Amniotic epithelial cell (primary cell): ENCODE measurements at regions not wholly inside any gene's neighbourhood (a gene's known extent, or its start where the extent isn't known, plus 50 kb on each side); places are given as distances from the start of the nearest gene placed in this dataset.
A peak's percentile ranks its signal among the peaks of the same experiment; 100 is the strongest.

Source experiments
- DNase-seq: peaks from one replicate; pipeline ENCODE4 v3.0.0-alpha.2; 2010; ENCODE audit warnings: low read depth

DNA sequence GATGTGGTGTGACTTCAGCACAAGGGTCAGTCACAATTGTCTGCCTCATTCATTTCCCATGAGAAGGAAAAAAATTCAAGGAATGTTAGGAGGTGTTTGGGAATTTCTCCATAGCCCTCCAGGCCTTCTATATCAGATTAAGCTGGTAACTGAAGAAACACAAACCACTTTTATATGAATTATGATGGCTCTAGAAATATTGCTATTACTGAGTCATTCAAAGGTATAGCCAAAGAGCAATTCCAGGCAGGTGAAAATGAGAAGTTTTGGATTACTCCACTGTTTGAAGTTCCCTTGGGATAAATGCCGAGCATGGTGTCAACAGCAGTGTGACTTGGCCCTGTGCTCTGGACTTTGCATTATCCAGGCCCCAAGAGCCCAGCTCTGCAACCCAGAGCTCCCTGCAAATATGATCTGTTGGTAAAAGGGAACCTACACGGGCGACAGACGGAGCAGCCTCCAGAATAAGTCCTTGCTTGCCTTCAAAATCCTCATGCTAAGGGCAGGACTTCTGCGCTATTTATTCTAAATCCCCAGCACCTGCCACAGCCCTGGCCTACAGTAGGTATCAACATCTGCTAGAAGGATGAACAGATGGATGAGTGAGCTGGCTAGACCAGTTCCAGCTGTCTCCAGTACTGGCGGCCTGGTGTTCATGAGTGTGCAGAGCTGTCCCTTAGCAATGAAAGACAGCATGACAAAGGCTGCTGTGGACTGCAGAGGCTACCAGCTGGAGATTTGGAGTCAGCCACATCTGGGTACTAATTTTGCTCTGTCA is 67.5 kb upstream of the ZBED5 start:
- no peak for DNase-seq

DNA sequence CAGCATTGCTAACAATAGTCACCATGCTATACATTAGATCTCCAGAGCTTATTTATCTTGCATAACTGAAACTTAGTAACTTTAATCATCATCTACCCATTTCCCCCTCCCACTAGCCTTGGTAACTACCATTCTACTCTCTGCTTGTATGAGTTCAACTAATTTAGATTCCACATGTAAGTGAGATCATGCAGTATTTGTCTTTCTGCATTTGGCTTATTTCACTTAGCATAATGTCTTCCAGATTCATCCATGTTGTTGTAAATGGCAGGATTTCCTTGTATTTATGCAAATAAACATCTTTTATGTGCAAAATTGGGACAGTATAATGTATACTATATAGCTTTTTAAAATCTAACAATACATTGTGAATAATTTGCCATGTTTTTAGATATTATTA is 66.0 kb upstream of the ZBED5 start:
- DNase-seq: no peak

DNA sequence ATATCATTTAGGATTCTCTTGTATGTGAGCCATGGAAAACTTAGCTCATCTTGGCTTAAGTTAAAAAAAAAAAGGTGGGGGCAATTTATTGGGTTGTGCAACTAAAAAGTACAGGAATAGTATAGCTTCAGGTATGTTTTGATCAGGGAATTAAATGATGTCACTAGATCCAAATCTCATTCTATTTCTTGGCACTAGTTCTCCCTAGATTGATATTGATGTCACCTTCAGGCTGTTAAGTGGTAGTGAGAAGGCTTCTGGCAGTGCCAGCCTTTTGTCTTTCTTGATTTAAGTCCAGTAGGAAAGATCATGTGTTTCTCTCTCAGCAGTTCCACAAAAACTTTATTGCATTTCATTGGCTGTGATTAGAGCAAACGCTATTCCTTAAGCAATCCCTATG is 65.0 kb upstream of the ZBED5 start:
- DNase-seq: no peak

DNA sequence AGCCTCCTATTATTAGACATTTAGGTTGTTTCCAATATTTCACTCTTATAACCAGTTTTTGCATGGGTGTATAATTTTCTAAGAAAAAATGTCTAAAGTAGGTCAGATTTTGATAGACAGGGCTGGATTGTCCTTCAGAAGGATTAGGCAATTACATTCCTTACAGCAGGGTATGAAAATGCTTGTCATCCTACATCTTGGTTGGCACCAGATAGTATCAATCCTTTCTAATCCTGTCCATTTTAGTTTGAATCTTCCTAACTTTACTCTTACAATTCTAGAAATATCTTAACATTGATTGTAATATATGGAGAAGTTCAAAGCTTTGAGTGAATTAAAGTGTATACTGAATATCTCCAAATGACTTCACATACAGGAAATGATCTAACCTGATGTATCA is 63.0 kb upstream of the ZBED5 start:
- no peak for DNase-seq

DNA sequence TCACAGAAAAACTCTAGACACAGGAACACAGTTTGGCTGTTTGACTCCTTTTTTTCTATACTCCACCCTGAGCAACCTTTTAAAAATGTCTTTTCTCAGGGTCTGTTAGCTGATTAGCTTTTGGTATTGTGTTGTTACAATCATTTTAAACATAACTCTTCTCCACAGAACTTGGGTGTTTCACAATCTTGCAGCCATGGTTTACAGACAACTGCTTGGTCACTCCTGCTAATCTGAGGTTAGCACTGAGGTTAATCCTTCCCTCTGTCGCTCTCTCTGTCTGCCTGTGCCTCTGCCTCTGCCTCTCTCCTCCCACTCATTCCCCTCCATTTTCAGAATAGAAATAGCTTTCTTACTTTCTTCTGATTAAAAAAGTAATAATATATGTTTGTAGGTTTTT is 62.4 kb upstream of the ZBED5 start:
- peak; percentile 95 for DNase-seq

DNA sequence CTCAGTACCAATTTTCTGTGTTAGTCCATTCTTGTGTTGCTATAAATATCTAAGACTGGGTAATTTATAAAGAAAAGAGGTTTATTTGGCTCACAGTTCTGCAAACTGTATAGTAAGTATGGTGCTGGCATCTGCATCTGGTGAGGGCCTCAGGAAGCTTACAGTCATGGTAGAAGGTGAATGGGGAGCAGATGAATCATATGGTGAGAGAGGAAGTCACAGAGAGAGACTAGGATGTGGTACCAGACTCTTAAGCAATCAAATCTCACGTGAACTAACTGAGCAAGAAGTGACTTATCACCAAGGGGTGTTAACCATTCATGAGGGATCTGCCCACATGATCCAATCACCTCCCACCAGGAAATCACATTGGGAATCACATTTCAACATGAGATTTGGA is 60.8 kb upstream of the ZBED5 start:
- DNase-seq: peak; percentile 49

DNA sequence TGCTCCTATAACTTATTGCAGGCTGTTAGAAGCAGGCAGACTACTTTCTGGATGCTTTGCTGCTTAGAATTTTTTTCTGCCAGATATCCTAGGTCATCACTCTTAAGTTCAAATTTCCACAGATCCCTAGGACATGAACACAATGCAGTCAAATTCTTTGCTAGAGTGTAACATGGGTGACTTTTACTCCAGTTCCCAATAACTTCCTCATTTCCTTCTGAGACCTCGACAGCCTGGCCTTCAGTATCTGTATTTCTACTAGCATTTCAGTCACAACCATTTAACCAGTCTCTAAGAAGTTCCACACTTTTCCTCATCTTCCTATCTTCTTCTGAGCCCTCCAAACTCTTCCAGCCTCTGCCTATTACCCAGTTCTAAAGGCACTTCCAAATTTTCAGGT is 60.4 kb upstream of the ZBED5 start:
- no peak for DNase-seq

DNA sequence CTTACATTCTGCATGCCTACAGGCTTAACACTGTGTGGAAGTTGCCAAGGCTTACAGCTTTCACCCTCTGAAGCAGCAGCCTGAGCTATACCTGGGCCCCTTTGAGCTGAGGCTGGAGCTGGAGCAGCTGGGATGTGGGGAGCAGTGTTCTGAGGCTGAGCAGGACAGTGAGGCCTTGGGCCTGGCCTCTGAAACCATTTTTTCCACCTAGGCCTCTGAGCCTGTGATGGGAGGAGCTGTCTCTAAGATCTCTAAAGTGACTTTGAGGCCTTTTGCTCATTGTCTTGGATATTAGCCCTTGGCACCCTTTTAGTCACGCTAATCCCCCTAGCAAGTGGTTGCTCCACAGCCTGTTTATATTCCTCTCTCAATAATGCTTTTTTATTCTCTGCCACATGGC is 59.9 kb upstream of the ZBED5 start:
- DNase-seq: no peak

DNA sequence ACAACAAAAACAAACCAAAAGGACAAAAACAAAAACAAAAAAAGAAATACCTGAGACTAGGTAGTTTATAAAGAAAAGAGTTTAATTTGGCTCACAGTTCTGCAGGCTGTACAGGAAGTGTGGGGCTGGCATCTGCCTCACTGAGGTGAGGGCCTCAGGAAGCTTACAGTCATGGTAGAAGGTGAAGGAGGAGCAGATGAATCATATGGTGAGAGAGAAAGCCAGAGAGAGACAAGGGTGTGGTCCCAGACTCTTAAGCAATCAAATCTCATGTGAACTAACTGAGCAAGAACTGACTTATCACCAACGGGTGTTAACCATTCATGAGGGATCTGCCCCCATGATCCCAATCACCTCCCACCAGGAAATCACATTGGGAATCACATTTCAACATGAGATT is 58.8 kb upstream of the ZBED5 start:
- DNase-seq: peak; percentile 72

DNA sequence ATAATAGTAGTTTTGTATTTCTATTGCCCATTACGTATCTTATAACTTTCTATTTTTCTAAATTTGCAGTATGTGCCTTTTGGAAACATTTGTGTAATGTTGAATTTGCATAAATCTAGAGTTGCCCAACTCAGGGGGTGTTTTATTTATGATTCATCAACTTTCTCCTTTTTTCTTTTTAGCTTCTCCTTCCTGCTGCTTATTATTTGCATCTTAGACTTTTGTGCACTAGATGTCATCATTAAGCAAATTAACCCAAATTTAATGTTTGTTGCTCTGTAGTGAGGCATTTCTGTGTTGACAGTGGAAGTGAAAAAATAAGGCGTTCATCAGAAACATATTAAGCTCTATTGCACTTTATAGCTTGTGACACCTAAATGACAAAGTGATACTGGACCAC is 56.2 kb upstream of the ZBED5 start:
- DNase-seq: peak; percentile 26

DNA sequence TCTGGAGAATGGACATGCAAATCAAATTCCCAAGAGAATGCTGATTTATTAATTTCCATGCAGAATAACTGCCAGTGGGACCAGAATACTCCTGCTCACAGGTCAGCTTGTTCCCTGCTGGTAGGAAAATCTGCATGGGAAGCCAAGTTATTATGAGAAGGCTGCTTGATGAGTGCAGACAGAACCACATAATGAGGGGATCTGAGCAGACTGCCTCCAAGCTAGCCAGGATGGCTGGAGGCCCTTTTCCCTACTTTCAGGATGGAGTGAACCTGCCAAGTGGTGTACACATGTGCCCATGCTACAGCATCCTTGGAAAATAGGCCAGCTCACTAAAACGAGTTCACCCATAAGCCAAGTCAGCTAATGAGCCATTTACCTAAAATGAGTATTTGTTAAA is 55.2 kb upstream of the ZBED5 start:
- no peak for DNase-seq

DNA sequence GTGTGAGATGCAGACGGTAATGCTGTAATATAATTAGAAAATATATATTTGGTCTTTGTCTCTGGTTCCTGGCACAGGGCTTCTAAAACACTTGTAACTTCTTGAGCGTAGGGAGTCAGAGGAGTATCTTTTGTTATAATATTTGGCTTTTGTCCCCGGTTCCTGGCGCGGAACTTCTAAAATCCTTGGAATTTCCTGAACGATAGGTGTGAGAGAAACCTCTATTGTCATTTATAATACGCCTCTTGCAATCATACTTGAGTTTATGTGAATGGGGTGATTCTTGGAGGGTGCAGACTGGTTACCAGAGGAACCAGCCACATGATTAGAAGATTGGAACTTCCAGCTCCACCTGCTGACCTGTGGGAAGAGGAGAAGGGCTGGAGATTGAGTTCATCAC is 54.1 kb upstream of the ZBED5 start:
- DNase-seq: no peak

DNA sequence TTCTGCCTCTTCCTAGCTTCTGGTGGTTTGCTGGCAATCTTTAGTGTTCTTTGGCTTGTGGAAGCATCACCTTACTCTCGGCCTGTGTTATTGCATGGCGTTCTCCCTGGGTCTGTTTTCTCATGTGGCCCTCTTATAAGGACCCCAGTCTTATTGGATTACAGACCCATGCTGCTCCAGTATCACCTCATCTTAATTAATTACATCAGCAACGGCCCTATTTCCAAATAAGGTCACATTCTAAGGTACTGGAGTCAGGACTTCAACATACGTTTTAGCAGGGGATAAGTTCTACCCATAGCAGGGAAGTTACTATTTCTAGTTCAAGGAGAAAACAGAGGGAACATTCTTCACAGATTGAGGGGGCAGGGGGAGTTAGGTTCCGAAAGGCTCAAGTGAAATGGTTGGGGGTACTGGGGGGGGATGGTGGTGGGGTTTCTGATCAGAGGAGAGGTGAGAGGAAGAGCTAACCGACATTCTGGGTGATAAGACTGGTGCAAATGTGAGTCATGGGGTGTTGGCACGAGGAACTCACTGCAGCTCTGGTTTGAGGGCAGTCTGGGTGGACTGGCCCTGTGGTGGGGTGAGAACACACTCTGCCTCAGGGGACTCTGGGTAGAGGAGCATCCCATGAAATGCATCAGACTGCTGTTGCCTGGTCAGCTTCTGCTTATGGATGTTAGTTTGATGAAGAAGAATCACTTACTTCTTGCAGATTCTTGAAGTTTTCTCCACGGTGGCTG is 51.5 kb upstream of the ZBED5 start:
- DNase-seq: peak; percentile 53

DNA sequence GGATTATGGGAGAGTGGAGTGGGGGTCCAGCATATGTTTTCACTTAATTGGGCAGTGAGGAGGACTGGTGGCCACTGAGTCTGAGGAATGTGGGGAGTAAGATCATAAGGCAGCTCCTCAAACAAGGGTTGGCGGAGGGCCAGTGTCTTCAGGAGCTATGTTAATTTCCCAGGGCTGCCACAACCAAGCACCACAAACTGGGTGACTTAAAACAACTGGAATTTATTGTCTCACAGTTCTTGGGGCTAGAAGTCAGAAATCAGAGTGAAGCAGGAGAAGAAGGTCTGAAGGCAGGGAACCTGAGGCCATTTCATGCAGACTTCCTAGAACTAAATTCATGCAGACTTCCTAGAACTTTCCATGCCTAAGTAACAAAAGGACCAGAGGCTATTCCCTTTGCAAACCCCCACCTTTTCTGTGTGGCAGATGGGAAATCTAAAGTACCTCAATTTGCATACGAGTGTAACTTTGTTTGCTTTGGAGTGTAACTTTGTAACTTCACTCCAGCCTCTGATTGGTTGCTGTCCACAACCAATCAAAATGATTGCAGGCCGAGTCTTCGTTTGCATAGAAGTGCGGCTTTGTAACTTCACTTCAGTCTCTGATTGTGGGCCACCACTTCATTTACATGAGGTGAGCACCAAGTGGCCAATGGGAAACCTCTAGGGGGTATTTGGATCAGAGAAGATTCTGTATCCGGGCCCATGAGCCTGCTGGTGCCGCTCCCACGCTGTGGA is 50.5 kb upstream of the ZBED5 start:
- DNase-seq: peak; percentile 86
